WTC11 (cell line): ENCODE measurements at regions not wholly inside any gene's neighbourhood (a gene's known extent, or its start where the extent isn't known, plus 50 kb on each side); places are given as distances from the start of the nearest gene placed in this dataset.

Source experiments
- ATAC-seq: fragments of 200-7000 bp; cut with Tn5 transposase; 2 replicates; pipeline ENCODE4 v1.10.0; 2021; ENCODE audit warnings: mild to moderate bottlenecking, moderate library complexity
- CTCF ChIA-PET: fragments of 300-600 bp; sonication (Branson Sonifier 250); formaldehyde crosslinking; loops from one replicate; lab custom pipeline; 2021; ENCODE audit warnings: antibody characterized with exemption; lab: Charles Lee
- POLR2A ChIA-PET: fragments of 350-600 bp; sonication (Branson Sonifier 250); formaldehyde crosslinking; loops from one replicate; lab custom pipeline; 2021; ENCODE audit warnings: antibody characterized with exemption; lab: Charles Lee
- DNase-seq: peaks from one replicate; pipeline ENCODE4 v3.0.0; 2021; ENCODE audit warnings: low spot score
- H3K27ac Mint-ChIP-seq: 2 replicates; pipeline ENCODE4 v1.8.0; 2021; ENCODE audit warnings: mixed read lengths
- H3K27me3 Mint-ChIP-seq: 2 replicates; pipeline ENCODE4 v1.8.0; 2021; ENCODE audit warnings: low read depth, mild to moderate bottlenecking, moderate library complexity, mixed read lengths
- H3K36me3 Mint-ChIP-seq: 2 replicates; pipeline ENCODE4 v1.8.0; 2021; ENCODE audit warnings: mixed read lengths
- H3K4me1 Mint-ChIP-seq: 2 replicates; pipeline ENCODE4 v1.8.0; 2022; ENCODE audit warnings: mixed read lengths
- H3K4me3 Mint-ChIP-seq: 2 replicates; pipeline ENCODE4 v1.8.0; 2021; ENCODE audit warnings: mild to moderate bottlenecking, moderate library complexity, mixed read lengths
- H3K9me3 Mint-ChIP-seq: 2 replicates; pipeline ENCODE4 v1.8.0; 2021; ENCODE audit warnings: mixed read lengths
- CBFB ChIP-seq: sonication (generic); formaldehyde crosslinking; IDR thresholded peaks from 2 replicates; pipeline ENCODE4 v1.8.1; 2022; ENCODE audit warnings: mild to moderate bottlenecking, low read depth, missing genetic modification reagents
- CTCF ChIP-seq: fragments of 200-600 bp; IDR thresholded peaks from 2 replicates; pipeline ENCODE4 v1.8.0; 2022; ENCODE audit warnings: antibody characterized with exemption
- FOXJ3 ChIP-seq: sonication (generic); formaldehyde crosslinking; IDR thresholded peaks from 2 replicates; pipeline ENCODE4 v1.9.0; 2021; ENCODE audit warnings: missing genetic modification reagents, mild to moderate bottlenecking, borderline replicate concordance
- FOXK1 ChIP-seq: sonication (generic); formaldehyde crosslinking; IDR thresholded peaks from 2 replicates; pipeline ENCODE4 v1.8.0; 2022; ENCODE audit warnings: mild to moderate bottlenecking, moderate library complexity, missing genetic modification reagents
- FOXP4 ChIP-seq: sonication (generic); formaldehyde crosslinking; IDR thresholded peaks from 2 replicates; pipeline ENCODE4 v1.8.0; 2022; ENCODE audit warnings: mild to moderate bottlenecking, missing genetic modification reagents
- JAZF1 ChIP-seq: fragments of 250-450 bp; sonication (Bioruptor Pico); IDR thresholded peaks from 2 replicates; pipeline ENCODE4 v1.9.0; 2021; ENCODE audit warnings: moderate library complexity, mild to moderate bottlenecking, inconsistent platforms
- NR2C2 ChIP-seq: sonication (generic); formaldehyde crosslinking; IDR thresholded peaks from 2 replicates; pipeline ENCODE4 v1.8.0; 2022; ENCODE audit warnings: mild to moderate bottlenecking, missing genetic modification reagents
- PRDM15 ChIP-seq: sonication (generic); formaldehyde crosslinking; IDR thresholded peaks from 2 replicates; pipeline ENCODE4 v1.8.0; 2022; ENCODE audit warnings: missing genetic modification reagents
- PRRX2 ChIP-seq: fragments of 250-450 bp; sonication (Bioruptor Pico); IDR thresholded peaks from 2 replicates; pipeline ENCODE4 v1.8.0; 2021; ENCODE audit warnings: mild to moderate bottlenecking
- SOX15 ChIP-seq: fragments of 250-450 bp; sonication (Bioruptor Pico); IDR thresholded peaks from 2 replicates; pipeline ENCODE4 v1.9.0; 2021; ENCODE audit warnings: mild to moderate bottlenecking
- TCF7 ChIP-seq: sonication (generic); formaldehyde crosslinking; IDR thresholded peaks from 2 replicates; pipeline ENCODE4 v1.8.0; 2022; ENCODE audit warnings: mild to moderate bottlenecking, low read depth, missing genetic modification reagents, moderate library complexity
- TP53 ChIP-seq: sonication (generic); formaldehyde crosslinking; IDR thresholded peaks from 2 replicates; pipeline ENCODE4 v1.8.1; 2023; ENCODE audit warnings: mild to moderate bottlenecking, missing genetic modification reagents
- USF2 ChIP-seq: sonication (generic); formaldehyde crosslinking; IDR thresholded peaks from 2 replicates; pipeline ENCODE4 v1.8.1; 2023; ENCODE audit warnings: mild to moderate bottlenecking, missing genetic modification reagents, moderate library complexity
- ZBTB21 ChIP-seq: sonication (generic); formaldehyde crosslinking; IDR thresholded peaks from 2 replicates; pipeline ENCODE4 v1.8.1; 2023; ENCODE audit warnings: mild to moderate bottlenecking, missing genetic modification reagents, borderline replicate concordance
- ZBTB43 ChIP-seq: sonication (generic); formaldehyde crosslinking; IDR thresholded peaks from 2 replicates; pipeline ENCODE4 v1.8.1; 2023; ENCODE audit warnings: mild to moderate bottlenecking, missing genetic modification reagents
- ZNF138 ChIP-seq: sonication (generic); formaldehyde crosslinking; conservative IDR thresholded peaks from 2 replicates; pipeline ENCODE4 v1.8.1; 2022; ENCODE audit warnings: mild to moderate bottlenecking, moderate library complexity, missing genetic modification reagents
- ZNF281 ChIP-seq: sonication (generic); formaldehyde crosslinking; IDR thresholded peaks from 2 replicates; pipeline ENCODE4 v1.8.0; 2023; ENCODE audit warnings: mild to moderate bottlenecking, missing genetic modification reagents
- ZNF671 ChIP-seq: fragments of 250-450 bp; sonication (Bioruptor Pico); IDR thresholded peaks from 2 replicates; pipeline ENCODE4 v1.8.0; 2021; ENCODE audit warnings: mild to moderate bottlenecking
- ZSCAN18 ChIP-seq: fragments of 250-450 bp; sonication (Bioruptor Pico); IDR thresholded peaks from 2 replicates; pipeline ENCODE4 v2.1.2; 2022; ENCODE audit warnings: mild to moderate bottlenecking, moderate library complexity

GRCh38 chr4:181933471-181933870, 309.7 kb upstream of the TENM3 start (continued):
- TF ChIP-seq ZSCAN18 (CRISPR knock-in tag): no peak
- no peak for TF ChIP-seq ZBTB21
- no peak for TF ChIP-seq ZBTB43 (CRISPR knock-in tag)
- no peak for TF ChIP-seq FOXJ3 (CRISPR knock-in tag)
- no peak for TF ChIP-seq JAZF1
- TF ChIP-seq ZNF138 (CRISPR knock-in tag): no peak
- no peak for TF ChIP-seq FOXP4 (CRISPR knock-in tag)
- no peak for TF ChIP-seq ZNF671
- no peak for TF ChIP-seq USF2 (CRISPR knock-in tag)
- TF ChIP-seq TP53: no peak
- TF ChIP-seq, all 79 proteins: peak for 0

- DNase-seq (no peak), ATAC-seq (no peak)
- peaks cover 27% of the 10 kb centered on the region for H3K4me1 Mint-ChIP-seq
- no peaks in the 10 kb centered on the region for H3K27me3 Mint-ChIP-seq
- H3K27ac Mint-ChIP-seq: no peak overlapping the region
- ChIA-PET POLR2A (no interaction called here), CTCF (interaction anchor here (1.2 to 1.3 kb wide), 2 partner anchors 150 to 152 kb away, joined by 3 to 8 read pairs; no protein-coding TSS in a partner anchor)
- H3K36me3 Mint-ChIP-seq: no peaks in the 10 kb centered on the region
- no peaks in the 10 kb centered on the region for H3K9me3 Mint-ChIP-seq
- no peak overlapping the region for H3K4me3 Mint-ChIP-seq
- TF ChIP-seq TCF7 (CRISPR knock-in tag) (no peak), CTCF (no peak), NR2C2 (CRISPR knock-in tag) (no peak), PRRX2 (CRISPR knock-in tag) (no peak), FOXK1 (CRISPR knock-in tag) (no peak), ZSCAN18 (CRISPR knock-in tag) (no peak), CBFB (CRISPR knock-in tag) (no peak), FOXP4 (CRISPR knock-in tag) (no peak), PRDM15 (CRISPR knock-in tag) (no peak), ZNF281 (CRISPR knock-in tag) (no peak), SOX15 (CRISPR knock-in tag) (no peak)
Observed at GRCh38 chr4:181938631-181939030, 304.6 kb upstream of the TENM3 start.
